Activated naive CD4-positive, alpha-beta T cell treated with anti-CD3 and anti-CD28 coated beads for 36 hours (primary cell): ENCODE measurements at regions not wholly inside any gene's neighbourhood (a gene's known extent, or its start where the extent isn't known, plus 50 kb on each side); places are given as distances from the start of the nearest gene placed in this dataset.

Experiments
- CTCF ChIA-PET: fragments of 350-600 bp; sonication (Branson Sonifier 250); formaldehyde crosslinking; loops from one replicate; lab custom pipeline; 2021; ENCODE audit warnings: antibody characterized with exemption; lab: Charles Lee
- DNase-seq: peaks from one replicate; pipeline ENCODE4 v3.0.0-alpha.2; 2020
- H3K27ac Mint-ChIP-seq: one replicate; pipeline ENCODE4 v1.8.0; 2021; ENCODE audit warnings: mild to moderate bottlenecking, mixed read lengths
- H3K27me3 Mint-ChIP-seq: one replicate; pipeline ENCODE4 v1.8.0; 2021; ENCODE audit warnings: low read depth, mixed read lengths
- H3K36me3 Mint-ChIP-seq: one replicate; pipeline ENCODE4 v1.8.0; 2021; ENCODE audit warnings: low read depth, mixed read lengths
- H3K4me1 Mint-ChIP-seq: one replicate; pipeline ENCODE4 v1.8.0; 2021; ENCODE audit warnings: low read depth, mixed read lengths
- H3K4me3 Mint-ChIP-seq: one replicate; pipeline ENCODE4 v1.8.0; 2021; ENCODE audit warnings: mild to moderate bottlenecking, moderate library complexity, mixed read lengths
- H3K9me3 Mint-ChIP-seq: one replicate; pipeline ENCODE4 v1.8.0; 2021; ENCODE audit warnings: mixed read lengths
- intact Hi-C: fragments of 100-400 bp; cut with micrococcal nuclease; formaldehyde crosslinking; loops from one replicate; pipeline ENCODE4 v1.15.1; 2023

- no peak overlapping the region for H3K4me3 Mint-ChIP-seq
These were observed 64.8 kb upstream of the CLSTN2 start for GRCh38 chr3:139870000-139870675.

GRCh38 chr3:139868773-139869172 lies 66.2 kb upstream of the CLSTN2 start:
- CTCF ChIA-PET, result no interaction called here
- H3K4me3 Mint-ChIP-seq, result no peak overlapping the region

More at GRCh38 chr3:139870000-139870675, 64.8 kb upstream of the CLSTN2 start:
- H3K9me3 Mint-ChIP-seq, result peaks cover 5% of the 10 kb centered on the region
- no peaks in the 10 kb centered on the region for H3K36me3 Mint-ChIP-seq
- DNase-seq, result no peak
- peaks cover 11% of the 10 kb centered on the region for H3K27me3 Mint-ChIP-seq
- CTCF ChIA-PET, result no interaction called here
- no peaks in the 10 kb centered on the region for H3K4me1 Mint-ChIP-seq
- intact Hi-C loops, result no loop called here
- no peak overlapping the region for H3K27ac Mint-ChIP-seq

DNA sequence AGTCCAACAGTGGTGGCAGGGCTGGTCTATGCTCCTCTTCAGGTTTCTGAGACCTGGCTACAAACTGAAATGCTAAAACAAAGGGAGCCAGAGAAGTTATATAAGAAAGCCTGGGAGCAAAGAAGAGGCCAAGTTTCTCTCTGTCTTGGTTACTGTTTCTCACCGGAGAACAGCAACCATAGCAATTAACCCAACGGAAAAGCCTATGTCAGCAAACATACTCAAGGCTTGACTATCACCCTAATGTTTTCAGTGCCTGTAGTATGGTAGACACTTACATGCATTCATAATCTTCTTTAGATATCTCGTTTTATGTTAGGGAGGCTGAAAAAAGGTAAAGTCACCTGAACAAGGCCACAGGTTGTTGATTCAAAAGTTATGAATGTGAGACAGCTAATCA lies 86.3 kb upstream of the CLSTN2 start:
- CTCF ChIA-PET, result no interaction called here
- Mint-ChIP-seq H3K27ac (no peak overlapping the region), H3K9me3 (peaks cover 10% of the 10 kb centered on the region), H3K27me3 (peaks cover 6% of the 10 kb centered on the region), H3K4me3 (no peak overlapping the region), H3K4me1 (no peaks in the 10 kb centered on the region), H3K36me3 (no peaks in the 10 kb centered on the region)
- no peak for DNase-seq
- intact Hi-C loops, result no loop called here

More at GRCh38 chr3:139868773-139869172, 66.2 kb upstream of the CLSTN2 start:
- Mint-ChIP-seq H3K36me3 (no peaks in the 10 kb centered on the region), H3K27me3 (peaks cover 19% of the 10 kb centered on the region), H3K4me1 (no peaks in the 10 kb centered on the region), H3K9me3 (peaks cover 4% of the 10 kb centered on the region), H3K27ac (no peak overlapping the region)
- intact Hi-C loops, result no loop called here
- no peak for DNase-seq

DNA sequence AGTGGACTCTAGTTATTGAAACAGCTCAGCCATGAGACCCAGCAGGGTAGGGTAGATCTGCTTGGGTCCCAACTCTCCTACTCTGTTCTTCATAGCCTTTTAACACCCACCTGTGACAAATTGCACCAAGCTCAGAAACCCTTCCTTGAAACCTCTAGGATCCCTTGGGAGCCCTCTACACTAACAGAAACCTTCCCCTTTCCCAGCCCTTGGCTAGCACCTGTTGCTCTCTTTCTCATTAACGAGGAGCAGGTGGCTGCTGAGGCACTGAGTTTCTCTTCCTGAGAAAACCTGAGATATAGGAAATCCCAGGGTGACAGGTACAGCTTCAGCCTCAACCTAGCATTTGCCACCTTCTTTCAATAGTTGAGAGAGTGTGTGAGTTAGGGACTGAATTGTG lies 88.3 kb upstream of the CLSTN2 start:
- CTCF ChIA-PET, result no interaction called here
- H3K27me3 Mint-ChIP-seq, result peaks cover 6% of the 10 kb centered on the region
- H3K27ac Mint-ChIP-seq, result no peak overlapping the region
- H3K9me3 Mint-ChIP-seq, result peaks cover 15% of the 10 kb centered on the region
- no peaks in the 10 kb centered on the region for H3K4me1 Mint-ChIP-seq
- no peak for DNase-seq
- H3K36me3 Mint-ChIP-seq, result no peaks in the 10 kb centered on the region
- intact Hi-C loops, result no loop called here
- no peak overlapping the region for H3K4me3 Mint-ChIP-seq

DNA sequence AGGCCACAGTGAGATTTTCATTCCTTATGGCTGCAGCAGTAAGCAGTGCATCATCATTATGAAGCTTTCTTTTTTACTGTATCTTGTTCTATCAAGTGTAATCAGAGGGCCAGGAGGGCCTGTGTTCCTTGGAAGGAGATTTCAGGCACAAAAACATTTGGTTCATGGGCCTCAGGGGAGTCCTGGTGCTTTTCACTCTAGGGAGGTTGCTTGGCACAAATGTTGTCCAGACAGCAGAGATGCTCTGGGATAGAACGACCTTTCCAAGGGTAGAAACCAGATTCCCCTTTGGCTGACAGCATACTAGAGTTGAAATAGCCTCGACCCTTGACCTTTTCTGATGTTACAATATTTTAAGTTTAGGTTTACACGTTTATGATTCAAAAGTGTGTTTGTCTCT lies 95.3 kb upstream of the CLSTN2 start:
- DNase-seq, result no peak
- Mint-ChIP-seq H3K4me1 (no peaks in the 10 kb centered on the region), H3K9me3 (peaks cover 7% of the 10 kb centered on the region), H3K27ac (no peak overlapping the region), H3K4me3 (no peak overlapping the region), H3K27me3 (no peaks in the 10 kb centered on the region), H3K36me3 (no peaks in the 10 kb centered on the region)
- intact Hi-C loops, result no loop called here
- CTCF ChIA-PET, result no interaction called here

GRCh38 chr3:139839014-139839413 lies 96.0 kb upstream of the CLSTN2 start:
- intact Hi-C loops, result no loop called here
- no peaks in the 10 kb centered on the region for H3K36me3 Mint-ChIP-seq

GRCh38 chr3:139838269-139838957 lies 96.6 kb upstream of the CLSTN2 start:
- Mint-ChIP-seq H3K27ac (no peak overlapping the region), H3K36me3 (no peaks in the 10 kb centered on the region), H3K9me3 (peaks cover 5% of the 10 kb centered on the region), H3K27me3 (no peaks in the 10 kb centered on the region), H3K4me1 (no peaks in the 10 kb centered on the region), H3K4me3 (no peak overlapping the region)
- no peak for DNase-seq
- CTCF ChIA-PET, result no interaction called here
- intact Hi-C loops, result no loop called here

More at GRCh38 chr3:139839014-139839413, 96.0 kb upstream of the CLSTN2 start:
- H3K4me3 Mint-ChIP-seq, result no peak overlapping the region
- H3K27ac Mint-ChIP-seq, result no peak overlapping the region
- CTCF ChIA-PET, result no interaction called here
- H3K27me3 Mint-ChIP-seq, result no peaks in the 10 kb centered on the region
- no peaks in the 10 kb centered on the region for H3K4me1 Mint-ChIP-seq
- H3K9me3 Mint-ChIP-seq, result peaks cover 7% of the 10 kb centered on the region
- DNase-seq, result no peak

- no peaks in the 10 kb centered on the region for H3K4me1 Mint-ChIP-seq
- H3K9me3 Mint-ChIP-seq, result no peaks in the 10 kb centered on the region
- no peak overlapping the region for H3K4me3 Mint-ChIP-seq
- CTCF ChIA-PET, result no interaction called here
- no peaks in the 10 kb centered on the region for H3K27me3 Mint-ChIP-seq
- H3K27ac Mint-ChIP-seq, result no peak overlapping the region
- intact Hi-C loops, result no loop called here
- H3K36me3 Mint-ChIP-seq, result no peaks in the 10 kb centered on the region
- no peak for DNase-seq
These were observed 98.1 kb upstream of the CLSTN2 start for GRCh38 chr3:139836698-139837464.

GRCh38 chr3:139835830-139836683 lies 98.9 kb upstream of the CLSTN2 start:
- Mint-ChIP-seq H3K27ac (no peak overlapping the region), H3K27me3 (no peaks in the 10 kb centered on the region), H3K4me3 (no peak overlapping the region), H3K4me1 (no peaks in the 10 kb centered on the region), H3K9me3 (no peaks in the 10 kb centered on the region), H3K36me3 (no peaks in the 10 kb centered on the region)
- no peak for DNase-seq
- CTCF ChIA-PET, result no interaction called here
- intact Hi-C loops, result no loop called here

- H3K27me3 Mint-ChIP-seq, result peaks cover 6% of the 10 kb centered on the region
- intact Hi-C loops, result no loop called here
- H3K4me3 Mint-ChIP-seq, result no peak overlapping the region
These were observed 102.0 kb upstream of the CLSTN2 start for GRCh38 chr3:139832998-139833397.

GRCh38 chr3:139830817-139831216 lies 104.2 kb upstream of the CLSTN2 start:
- no peaks in the 10 kb centered on the region for H3K4me1 Mint-ChIP-seq
- no peak overlapping the region for H3K27ac Mint-ChIP-seq
- CTCF ChIA-PET, result no interaction called here
- DNase-seq, result no peak
- intact Hi-C loops, result no loop called here
- H3K27me3 Mint-ChIP-seq, result peaks cover 6% of the 10 kb centered on the region
- H3K9me3 Mint-ChIP-seq, result no peaks in the 10 kb centered on the region
- H3K4me3 Mint-ChIP-seq, result no peak overlapping the region
- no peaks in the 10 kb centered on the region for H3K36me3 Mint-ChIP-seq

More at GRCh38 chr3:139832998-139833397, 102.0 kb upstream of the CLSTN2 start:
- no peaks in the 10 kb centered on the region for H3K36me3 Mint-ChIP-seq
- CTCF ChIA-PET, result no interaction called here
- no peak overlapping the region for H3K27ac Mint-ChIP-seq
- no peaks in the 10 kb centered on the region for H3K4me1 Mint-ChIP-seq
- H3K9me3 Mint-ChIP-seq, result no peaks in the 10 kb centered on the region
- no peak for DNase-seq

- intact Hi-C loops, result no loop called here
- no peaks in the 10 kb centered on the region for H3K9me3 Mint-ChIP-seq
- peaks cover 6% of the 10 kb centered on the region for H3K27me3 Mint-ChIP-seq
- no peak overlapping the region for H3K27ac Mint-ChIP-seq
- no peaks in the 10 kb centered on the region for H3K4me1 Mint-ChIP-seq
- CTCF ChIA-PET, result no interaction called here
- H3K4me3 Mint-ChIP-seq, result no peak overlapping the region
- no peak for DNase-seq
- H3K36me3 Mint-ChIP-seq, result no peaks in the 10 kb centered on the region
These were observed 107.2 kb upstream of the CLSTN2 start for GRCh38 chr3:139827833-139828232.
